Peyer's patch (tissue), 4 donors: ENCODE measurements at regions not wholly inside any gene's neighbourhood (a gene's known extent, or its start where the extent isn't known, plus 50 kb on each side); places are given as distances from the start of the nearest gene placed in this dataset.

ENCODE experiments used
- CTCF ChIP-seq, 6 experiments: fragments of 450-650 bp in 4 of 6; fragments of 200-600 bp in 2 of 6; sonication (generic) in 1 of 6; IDR thresholded peaks; one replicate each; pipeline ENCODE4 v1.5.1; 2017 to 2019; ENCODE audit warnings: antibody characterized with exemption in 6 of 6, mild to moderate bottlenecking in 3 of 6, moderate library complexity in 1 of 6
- POLR2A ChIP-seq, 2 donors: fragments of 450-650 bp; IDR thresholded peaks; one replicate each; pipeline ENCODE4 v1.5.1; 2017; ENCODE audit warnings: antibody characterized with exemption in 2 of 2, mild to moderate bottlenecking in 2 of 2, moderate library complexity in 2 of 2

- no peak for TF ChIP-seq CTCF (IDR thresholded peaks at IDR 0.05)
- TF ChIP-seq POLR2A (IDR thresholded peaks at IDR 0.05), result no peak
Observed at GRCh38 chr14:81638656-81639280, 105.1 kb upstream of the SEL1L start.
